ENCODE measurements at regions not wholly inside any gene's neighbourhood (a gene's known extent, or its start where the extent isn't known, plus 50 kb on each side); places are given as distances from the start of the nearest gene placed in this dataset.
A peak's percentile ranks its signal among the peaks of the same experiment; 100 is the strongest.

DNA sequence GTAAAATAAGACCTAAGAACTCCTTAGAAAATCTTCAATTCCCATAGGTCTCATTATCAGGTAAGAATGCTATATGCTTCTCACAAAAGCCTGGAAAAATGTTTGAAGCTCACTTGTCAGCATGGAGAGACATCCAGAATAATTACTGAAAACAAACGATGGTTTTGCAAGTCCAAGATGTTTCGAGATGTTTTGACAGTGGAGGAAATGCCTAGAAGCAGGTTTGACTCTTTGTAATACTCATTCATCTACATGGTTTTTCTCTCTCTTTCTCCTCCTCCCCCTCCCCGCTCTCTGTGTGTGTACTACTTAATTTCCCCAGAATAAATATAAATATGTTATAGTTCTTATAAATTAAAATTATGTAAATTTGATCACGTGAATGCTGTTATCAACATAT is 131.9 kb upstream of the NR3C2 start:
- Histone ChIP-seq H3K9me3 (ENCODE audit: severe bottlenecking) (no peaks in the 10 kb centered on the region), H3K27me3 (ENCODE audit: insufficient read depth, low read depth, severe bottlenecking) (no peaks in the 10 kb centered on the region), H3K27ac (no peak overlapping the region), H3K36me3 (no peaks in the 10 kb centered on the region), H3K4me3 (ENCODE audit: low read depth, low read length) (no peak overlapping the region)
- TF ChIP-seq, protein P1, sequence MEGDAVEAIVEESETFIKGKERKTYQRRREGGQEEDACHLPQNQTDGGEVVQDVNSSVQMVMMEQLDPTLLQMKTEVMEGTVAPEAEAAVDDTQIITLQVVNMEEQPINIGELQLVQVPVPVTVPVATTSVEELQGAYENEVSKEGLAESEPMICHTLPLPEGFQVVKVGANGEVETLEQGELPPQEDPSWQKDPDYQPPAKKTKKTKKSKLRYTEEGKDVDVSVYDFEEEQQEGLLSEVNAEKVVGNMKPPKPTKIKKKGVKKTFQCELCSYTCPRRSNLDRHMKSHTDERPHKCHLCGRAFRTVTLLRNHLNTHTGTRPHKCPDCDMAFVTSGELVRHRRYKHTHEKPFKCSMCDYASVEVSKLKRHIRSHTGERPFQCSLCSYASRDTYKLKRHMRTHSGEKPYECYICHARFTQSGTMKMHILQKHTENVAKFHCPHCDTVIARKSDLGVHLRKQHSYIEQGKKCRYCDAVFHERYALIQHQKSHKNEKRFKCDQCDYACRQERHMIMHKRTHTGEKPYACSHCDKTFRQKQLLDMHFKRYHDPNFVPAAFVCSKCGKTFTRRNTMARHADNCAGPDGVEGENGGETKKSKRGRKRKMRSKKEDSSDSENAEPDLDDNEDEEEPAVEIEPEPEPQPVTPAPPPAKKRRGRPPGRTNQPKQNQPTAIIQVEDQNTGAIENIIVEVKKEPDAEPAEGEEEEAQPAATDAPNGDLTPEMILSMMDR (IDR thresholded peaks at IDR 0.05; ENCODE audit: low read depth, low read length): no peak
- no peak for DNase-seq

DNA sequence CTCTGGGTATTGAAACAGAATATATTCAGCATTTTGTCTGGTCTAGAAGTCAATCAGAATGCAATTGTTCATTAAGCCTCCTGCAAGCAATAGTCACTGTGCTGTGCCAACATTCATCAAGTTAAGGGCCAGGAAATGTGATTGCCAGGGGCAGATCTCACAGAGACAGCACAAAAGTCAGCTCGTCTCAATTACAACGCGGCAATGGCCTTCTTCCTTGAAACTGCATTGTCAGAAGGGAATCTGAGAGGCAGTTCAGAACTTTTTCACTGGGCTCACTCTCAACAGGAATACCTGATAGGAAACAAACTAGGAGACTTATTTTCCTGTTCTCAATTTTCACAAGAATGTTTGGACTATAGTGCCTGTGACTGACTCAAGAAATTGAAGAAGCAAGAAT is 131.1 kb upstream of the NR3C2 start:
- Histone ChIP-seq H3K9me3 (ENCODE audit: severe bottlenecking) (no peaks in the 10 kb centered on the region), H3K27ac (no peak overlapping the region), H3K27me3 (ENCODE audit: insufficient read depth, low read depth, severe bottlenecking) (no peaks in the 10 kb centered on the region), H3K36me3 (no peaks in the 10 kb centered on the region), H3K4me3 (ENCODE audit: low read depth, low read length) (no peak overlapping the region)
- TF ChIP-seq, protein P1 (IDR thresholded peaks at IDR 0.05; ENCODE audit: low read depth, low read length): no peak
- no peak for DNase-seq

DNA sequence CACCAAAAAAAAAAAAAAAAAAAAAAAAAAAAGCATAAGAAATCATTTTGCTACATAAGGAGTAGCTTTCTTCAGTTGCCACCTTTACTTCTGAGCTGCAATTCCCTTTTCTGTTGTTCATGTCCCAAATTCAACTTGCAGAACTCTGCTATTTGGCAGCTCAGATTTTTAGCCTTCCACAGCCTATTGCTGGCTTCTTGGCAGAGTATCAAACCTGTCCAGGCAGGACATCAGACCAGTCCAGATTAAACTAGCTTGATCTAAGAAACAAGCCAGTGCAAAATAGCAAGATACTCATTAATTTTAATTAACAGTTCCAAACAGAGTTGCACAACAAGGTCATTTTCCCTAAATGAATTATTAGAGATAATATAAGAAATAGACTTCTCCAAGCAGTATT is 123.6 kb upstream of the NR3C2 start:
- Histone ChIP-seq H3K27me3 (ENCODE audit: insufficient read depth, low read depth, severe bottlenecking) (no peaks in the 10 kb centered on the region), H3K9me3 (ENCODE audit: severe bottlenecking) (no peaks in the 10 kb centered on the region), H3K36me3 (no peaks in the 10 kb centered on the region), H3K4me3 (ENCODE audit: low read depth, low read length) (no peak overlapping the region), H3K27ac (no peak overlapping the region)
- DNase-seq: no peak
- TF ChIP-seq, protein P1 (IDR thresholded peaks at IDR 0.05; ENCODE audit: low read depth, low read length): no peak

DNA sequence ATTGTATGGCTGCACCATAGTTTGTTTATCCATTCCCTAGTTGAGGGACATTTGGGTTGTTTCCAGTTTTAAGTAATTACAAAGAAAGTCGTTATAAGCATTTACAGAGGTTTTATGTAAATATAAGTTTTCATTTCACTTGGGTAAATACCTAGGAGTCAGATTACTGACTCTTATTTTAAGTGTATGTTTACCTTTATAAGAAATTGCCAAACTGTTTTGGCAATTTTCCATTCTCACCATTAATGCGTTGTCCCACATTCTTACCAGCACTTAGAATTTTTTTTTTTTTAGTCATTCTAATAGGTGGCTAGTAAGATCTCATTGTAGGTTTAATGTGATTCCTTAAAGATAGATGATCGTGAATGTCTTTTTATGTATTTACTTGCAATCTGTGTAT is 121.5 kb upstream of the NR3C2 start:
- DNase-seq: no peak
- no peak overlapping the region for H3K27ac ChIP-seq
- no peaks in the 10 kb centered on the region for H3K36me3 ChIP-seq
- no peaks in the 10 kb centered on the region for H3K9me3 ChIP-seq (ENCODE audit: severe bottlenecking)
- no peak overlapping the region for H3K4me3 ChIP-seq (ENCODE audit: low read depth, low read length)
- no peaks in the 10 kb centered on the region for H3K27me3 ChIP-seq (ENCODE audit: insufficient read depth, low read depth, severe bottlenecking)
- TF ChIP-seq, protein P1 (IDR thresholded peaks at IDR 0.05; ENCODE audit: low read depth, low read length): no peak

DNA sequence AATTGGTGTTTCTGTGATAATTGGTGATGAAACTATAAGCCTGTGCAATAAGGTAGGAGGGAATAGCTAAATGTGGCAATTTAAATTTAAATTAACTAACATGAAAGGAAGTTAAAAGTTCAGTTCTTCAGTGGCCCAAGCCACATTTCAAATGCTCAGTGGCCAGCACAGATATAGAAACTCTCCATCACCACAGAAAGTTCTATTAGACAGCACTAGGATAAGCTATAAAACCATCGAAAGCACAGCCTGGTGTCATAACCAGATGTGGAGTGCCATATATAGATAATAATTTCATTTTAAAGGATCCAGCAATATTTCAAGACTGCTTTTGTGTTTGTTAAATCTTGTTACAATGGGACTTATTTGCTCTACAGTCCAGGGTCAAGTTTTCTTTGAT is 119.3 kb upstream of the NR3C2 start:
- Histone ChIP-seq H3K27ac (no peak overlapping the region), H3K36me3 (no peaks in the 10 kb centered on the region), H3K4me3 (ENCODE audit: low read depth, low read length) (no peak overlapping the region), H3K9me3 (ENCODE audit: severe bottlenecking) (no peaks in the 10 kb centered on the region), H3K27me3 (ENCODE audit: insufficient read depth, low read depth, severe bottlenecking) (no peaks in the 10 kb centered on the region)
- TF ChIP-seq, protein P1 (IDR thresholded peaks at IDR 0.05; ENCODE audit: low read depth, low read length): no peak
- no peak for DNase-seq

DNA sequence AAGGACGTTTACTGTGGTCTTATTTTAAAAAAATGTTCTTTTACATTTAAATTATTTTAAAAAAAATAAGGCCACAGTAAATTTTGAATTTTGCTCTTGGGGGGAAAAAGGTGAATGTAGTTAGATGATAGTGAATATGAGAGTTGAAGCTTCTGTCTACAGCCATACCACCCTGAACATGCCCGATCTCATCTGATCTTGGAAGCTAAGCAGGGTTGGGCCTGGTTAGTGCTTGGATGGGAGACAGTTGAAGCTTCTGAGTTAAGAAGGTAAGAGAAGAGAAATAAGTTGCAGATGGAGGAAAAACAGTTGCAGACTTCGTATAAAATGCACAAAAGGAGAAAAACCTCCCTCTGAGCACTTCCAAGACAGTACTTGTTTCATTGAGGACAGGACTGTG is 115.6 kb upstream of the NR3C2 start:
- Histone ChIP-seq H3K4me3 (ENCODE audit: low read depth, low read length) (no peak overlapping the region), H3K9me3 (ENCODE audit: severe bottlenecking) (no peaks in the 10 kb centered on the region), H3K27me3 (ENCODE audit: insufficient read depth, low read depth, severe bottlenecking) (no peaks in the 10 kb centered on the region), H3K27ac (no peak overlapping the region), H3K36me3 (no peaks in the 10 kb centered on the region)
- peak; percentile 17 for DNase-seq
- TF ChIP-seq, protein P1 (IDR thresholded peaks at IDR 0.05; ENCODE audit: low read depth, low read length): no peak

Data from WERI-Rb-1 (cell line).